Embryonic facial prominence (tissue), 1 donor: ENCODE measurements at regions not wholly inside any gene's neighbourhood (a gene's known extent, or its start where the extent isn't known, plus 50 kb on each side); places are given as distances from the start of the nearest gene placed in this dataset.

Experiments used
- DNase-seq: peaks from one replicate; pipeline ENCODE4 v3.0.0-alpha.2; 2016; ENCODE audit errors: extremely low spot score

GRCh38 chr1:98035602-98036002 lies 114.8 kb upstream of the DPYD start:
- no peak for DNase-seq

GRCh38 chr1:98034505-98034904 lies 113.7 kb upstream of the DPYD start:
- no peak for DNase-seq

GRCh38 chr1:98032958-98033357 lies 112.1 kb upstream of the DPYD start:
- DNase-seq, result no peak

GRCh38 chr1:98030976-98031375 lies 110.1 kb upstream of the DPYD start:
- no peak for DNase-seq

GRCh38 chr1:98030483-98030882 lies 109.6 kb upstream of the DPYD start:
- DNase-seq, result no peak

- no peak for DNase-seq
Measured at GRCh38 chr1:98028800-98029199, 108.0 kb upstream of the DPYD start.

- no peak for DNase-seq
Measured at GRCh38 chr1:98027103-98027705, 106.4 kb upstream of the DPYD start.

- no peak for DNase-seq
Measured at GRCh38 chr1:98025858-98026257, 105.0 kb upstream of the DPYD start.

GRCh38 chr1:98021126-98021525 lies 100.3 kb upstream of the DPYD start:
- DNase-seq, result no peak

GRCh38 chr1:98019747-98020146 lies 98.9 kb upstream of the DPYD start:
- no peak for DNase-seq

- DNase-seq, result no peak
Measured at GRCh38 chr1:98018074-98018473, 97.2 kb upstream of the DPYD start.

GRCh38 chr1:98017184-98017583 lies 96.3 kb upstream of the DPYD start:
- DNase-seq, result no peak

GRCh38 chr1:98008373-98008772 lies 87.5 kb upstream of the DPYD start:
- DNase-seq, result no peak

GRCh38 chr1:98005326-98006010 lies 84.6 kb upstream of the DPYD start:
- no peak for DNase-seq

- no peak for DNase-seq
Measured at GRCh38 chr1:98003442-98003841, 82.6 kb upstream of the DPYD start.

GRCh38 chr1:98002288-98002687 lies 81.5 kb upstream of the DPYD start:
- no peak for DNase-seq

GRCh38 chr1:98001764-98002163 lies 80.9 kb upstream of the DPYD start:
- DNase-seq, result no peak

- no peak for DNase-seq
Measured at GRCh38 chr1:97999320-97999719, 78.5 kb upstream of the DPYD start.

- DNase-seq, result no peak
Measured at GRCh38 chr1:97996880-97997279, 76.0 kb upstream of the DPYD start.

GRCh38 chr1:97989094-97989680 lies 68.4 kb upstream of the DPYD start:
- no peak for DNase-seq

- DNase-seq, result no peak
Measured at GRCh38 chr1:97986041-97987005, 65.5 kb upstream of the DPYD start.

GRCh38 chr1:97983126-97983525 lies 62.3 kb upstream of the DPYD start:
- DNase-seq, result no peak
